ENCODE measurements at regions not wholly inside any gene's neighbourhood (a gene's known extent, or its start where the extent isn't known, plus 50 kb on each side); places are given as distances from the start of the nearest gene placed in this dataset.

- no TSS peak for BruUV-seq (replicated peaks)
- no peaks in the 10 kb centered on the region for H3K36me3 ChIP-seq (ENCODE audit: insufficient read depth, low read length, poor library complexity, severe bottlenecking)
- CTCF ChIA-PET, result no interaction called here
- intact Hi-C loops (cut with micrococcal nuclease; ENCODE audit: unreplicated experiment), result loop anchor here (5.0 to 10.0 kb wide), 2 partner anchors 454 to 556 kb away; no protein-coding TSS in a partner anchor
- TF ChIP-seq EZH2 (IDR thresholded peaks at IDR 0.05; ENCODE audit: borderline replicate concordance, low read depth, low read length, poor library complexity, severe bottlenecking) (no peak), CTCF (conservative IDR thresholded peaks at IDR 0.05; ENCODE audit: low read depth, low read length) (no peak)
- no peaks in the 10 kb centered on the region for H3K9me3 ChIP-seq (ENCODE audit: low read depth, low read length, poor library complexity, severe bottlenecking)
- H3K4me1 ChIP-seq (ENCODE audit: insufficient read depth, low read length, poor library complexity, severe bottlenecking), result peaks cover 7% of the 10 kb centered on the region
- H3K27me3 ChIP-seq (replicated peaks; ENCODE audit: insufficient read depth, low read depth, low read length, poor library complexity), result no peaks in the 10 kb centered on the region
- no peak overlapping the region for H3K4me3 ChIP-seq (ENCODE audit: low read depth, low read length, poor library complexity, severe bottlenecking)
- no peak for DNase-seq (ENCODE audit: low spot score)
- POLR2A ChIA-PET (ENCODE audit: low non-redundant PET), result no interaction called here
- no peak overlapping the region for H3K27ac ChIP-seq (ENCODE audit: low read depth, low read length, poor library complexity, severe bottlenecking)
These were observed 601.1 kb downstream of the ARL4A start for GRCh38 chr7:13288516-13288915.

GRCh38 chr7:13290975-13291374, 603.5 kb downstream of the ARL4A start:
- H3K4me3 ChIP-seq (ENCODE audit: low read depth, low read length, poor library complexity, severe bottlenecking), result no peak overlapping the region
- H3K27me3 ChIP-seq (replicated peaks; ENCODE audit: insufficient read depth, low read depth, low read length, poor library complexity), result no peaks in the 10 kb centered on the region
- TF ChIP-seq EZH2 (IDR thresholded peaks at IDR 0.05; ENCODE audit: borderline replicate concordance, low read depth, low read length, poor library complexity, severe bottlenecking) (no peak), CTCF (conservative IDR thresholded peaks at IDR 0.05; ENCODE audit: low read depth, low read length) (no peak)
- peaks cover 7% of the 10 kb centered on the region for H3K4me1 ChIP-seq (ENCODE audit: insufficient read depth, low read length, poor library complexity, severe bottlenecking)
- H3K9me3 ChIP-seq (ENCODE audit: low read depth, low read length, poor library complexity, severe bottlenecking), result no peaks in the 10 kb centered on the region
- CTCF ChIA-PET, result no interaction called here
- POLR2A ChIA-PET (ENCODE audit: low non-redundant PET), result no interaction called here
- intact Hi-C loops (cut with micrococcal nuclease; ENCODE audit: unreplicated experiment), result no loop called here
- BruUV-seq (replicated peaks), result no TSS peak
- no peak overlapping the region for H3K27ac ChIP-seq (ENCODE audit: low read depth, low read length, poor library complexity, severe bottlenecking)
- peak; percentile 48 for DNase-seq (ENCODE audit: low spot score)
- no peaks in the 10 kb centered on the region for H3K36me3 ChIP-seq (ENCODE audit: insufficient read depth, low read length, poor library complexity, severe bottlenecking)

GRCh38 chr7:13293264-13294002, 606.0 kb downstream of the ARL4A start:
- Histone ChIP-seq H3K9me3 (ENCODE audit: low read depth, low read length, poor library complexity, severe bottlenecking) (no peaks in the 10 kb centered on the region), H3K27ac (ENCODE audit: low read depth, low read length, poor library complexity, severe bottlenecking) (no peak overlapping the region), H3K27me3 (replicated peaks; ENCODE audit: insufficient read depth, low read depth, low read length, poor library complexity) (no peaks in the 10 kb centered on the region), H3K4me1 (ENCODE audit: insufficient read depth, low read length, poor library complexity, severe bottlenecking) (peaks cover 7% of the 10 kb centered on the region), H3K36me3 (ENCODE audit: insufficient read depth, low read length, poor library complexity, severe bottlenecking) (no peaks in the 10 kb centered on the region), H3K4me3 (ENCODE audit: low read depth, low read length, poor library complexity, severe bottlenecking) (no peak overlapping the region)
- TF ChIP-seq CTCF (conservative IDR thresholded peaks at IDR 0.05; ENCODE audit: low read depth, low read length) (no peak), EZH2 (IDR thresholded peaks at IDR 0.05; ENCODE audit: borderline replicate concordance, low read depth, low read length, poor library complexity, severe bottlenecking) (no peak)
- ChIA-PET CTCF (interaction anchor here (0.8 to 0.9 kb wide), 2 partner anchors 449 to 1398 kb away, joined by 3 to 4 read pairs; no protein-coding TSS in a partner anchor), POLR2A (ENCODE audit: low non-redundant PET) (no interaction called here)
- DNase-seq (ENCODE audit: low spot score), result peak; percentile 47
- intact Hi-C loops (cut with micrococcal nuclease; ENCODE audit: unreplicated experiment), result no loop called here
- BruUV-seq (replicated peaks), result no TSS peak
